Fibroblast of pulmonary artery (primary cell): ENCODE measurements at regions not wholly inside any gene's neighbourhood (a gene's known extent, or its start where the extent isn't known, plus 50 kb on each side); places are given as distances from the start of the nearest gene placed in this dataset.
A peak's percentile ranks its signal among the peaks of the same experiment; 100 is the strongest.

ENCODE experiments used
- DNase-seq: peaks from one replicate; pipeline ENCODE4 v3.0.0-alpha.2; 2010; ENCODE audit warnings: low read depth
- H3K4me3 ChIP-seq: replicated peaks from 2 replicates; pipeline ENCODE4 v1.5.1; 2011; ENCODE audit warnings: low read depth, mild to moderate bottlenecking, control low read depth, low read length, moderate library complexity
- TF ChIP-seq, protein P1 (sequence below): IDR thresholded peaks from 2 replicates; pipeline ENCODE4 v1.5.1; 2011; ENCODE audit warnings: mild to moderate bottlenecking, control low read depth, low read length, inconsistent platforms; ENCODE audit errors: missing control alignments

DNA sequence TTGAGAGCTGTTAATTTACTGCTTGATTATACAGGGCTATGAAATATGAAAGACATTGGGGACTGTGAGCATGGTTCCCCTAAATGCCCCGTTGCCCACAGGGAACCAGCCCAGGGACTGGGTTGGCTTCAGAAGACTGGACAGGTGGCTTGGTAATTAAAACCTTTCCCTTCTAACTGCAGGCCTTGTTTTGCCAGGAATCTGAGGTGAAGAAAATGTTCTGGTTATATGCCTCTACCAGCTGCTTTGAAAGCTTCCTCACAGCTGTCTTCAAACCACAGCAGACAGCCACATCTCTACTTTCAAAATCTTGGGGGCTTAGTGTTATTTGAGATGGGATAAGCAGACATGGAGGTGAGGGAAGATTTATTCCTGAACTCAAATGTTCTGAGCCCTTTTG, 153.3 kb upstream of the SPRY4 start:
- TF ChIP-seq, protein P1, sequence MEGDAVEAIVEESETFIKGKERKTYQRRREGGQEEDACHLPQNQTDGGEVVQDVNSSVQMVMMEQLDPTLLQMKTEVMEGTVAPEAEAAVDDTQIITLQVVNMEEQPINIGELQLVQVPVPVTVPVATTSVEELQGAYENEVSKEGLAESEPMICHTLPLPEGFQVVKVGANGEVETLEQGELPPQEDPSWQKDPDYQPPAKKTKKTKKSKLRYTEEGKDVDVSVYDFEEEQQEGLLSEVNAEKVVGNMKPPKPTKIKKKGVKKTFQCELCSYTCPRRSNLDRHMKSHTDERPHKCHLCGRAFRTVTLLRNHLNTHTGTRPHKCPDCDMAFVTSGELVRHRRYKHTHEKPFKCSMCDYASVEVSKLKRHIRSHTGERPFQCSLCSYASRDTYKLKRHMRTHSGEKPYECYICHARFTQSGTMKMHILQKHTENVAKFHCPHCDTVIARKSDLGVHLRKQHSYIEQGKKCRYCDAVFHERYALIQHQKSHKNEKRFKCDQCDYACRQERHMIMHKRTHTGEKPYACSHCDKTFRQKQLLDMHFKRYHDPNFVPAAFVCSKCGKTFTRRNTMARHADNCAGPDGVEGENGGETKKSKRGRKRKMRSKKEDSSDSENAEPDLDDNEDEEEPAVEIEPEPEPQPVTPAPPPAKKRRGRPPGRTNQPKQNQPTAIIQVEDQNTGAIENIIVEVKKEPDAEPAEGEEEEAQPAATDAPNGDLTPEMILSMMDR = no peak
- H3K4me3 ChIP-seq = no peak overlapping the region
- DNase-seq = no peak

DNA sequence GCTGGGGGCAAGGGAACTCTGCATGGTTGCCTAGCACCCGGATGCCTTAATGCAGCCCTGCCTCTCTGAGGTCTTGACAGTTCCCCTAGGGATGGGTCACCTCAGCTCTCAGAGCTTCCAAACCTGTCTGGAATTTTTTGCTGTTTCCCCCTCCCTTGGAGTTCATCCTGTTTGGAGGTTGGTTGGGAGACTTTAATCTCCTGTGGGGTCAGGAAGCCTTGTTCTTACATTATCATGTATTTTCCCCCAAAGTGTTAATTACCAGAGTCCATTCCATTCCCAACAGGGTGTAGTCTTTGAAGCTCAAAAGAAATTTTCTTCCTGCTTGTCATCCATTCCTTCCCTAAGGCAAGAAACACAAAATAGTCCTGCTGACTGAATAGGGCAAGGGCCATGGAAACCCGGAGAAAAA, 150.3 kb upstream of the SPRY4 start:
- no peak overlapping the region for H3K4me3 ChIP-seq
- TF ChIP-seq, protein P1 = no peak
- no peak for DNase-seq

DNA sequence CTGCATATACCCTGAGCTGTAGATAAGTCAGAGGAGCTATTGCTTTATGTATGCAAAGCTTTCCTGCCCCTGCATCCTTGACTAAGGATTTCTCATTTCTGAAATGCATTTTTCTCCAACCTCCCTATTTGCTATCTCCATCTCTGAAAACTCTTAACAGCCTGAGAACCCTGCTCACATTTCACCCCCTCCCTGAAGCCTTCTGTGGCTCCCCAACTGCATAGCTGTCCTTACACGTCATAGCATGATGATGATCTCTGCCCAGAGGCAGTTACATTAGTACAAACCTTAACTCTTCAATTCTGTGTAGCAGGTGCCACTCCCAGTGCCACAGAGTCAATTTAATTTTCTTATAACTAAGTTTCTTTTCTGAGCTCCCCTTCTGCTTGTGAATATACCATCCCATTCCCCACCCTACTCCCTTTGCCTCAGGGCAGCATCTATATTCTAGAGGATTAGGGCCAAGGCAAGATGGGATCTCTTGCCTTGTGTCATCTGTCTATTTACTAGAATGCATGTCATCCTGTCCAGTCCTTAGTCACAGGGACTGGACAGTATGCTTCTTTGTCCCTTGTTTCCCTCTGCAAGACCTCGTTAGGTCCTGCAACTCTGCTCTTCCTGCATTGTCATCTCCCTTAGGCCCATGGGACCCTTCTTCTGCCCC, 149.7 kb upstream of the SPRY4 start:
- DNase-seq = no peak
- no peak overlapping the region for H3K4me3 ChIP-seq
- TF ChIP-seq, protein P1 = no peak

DNA sequence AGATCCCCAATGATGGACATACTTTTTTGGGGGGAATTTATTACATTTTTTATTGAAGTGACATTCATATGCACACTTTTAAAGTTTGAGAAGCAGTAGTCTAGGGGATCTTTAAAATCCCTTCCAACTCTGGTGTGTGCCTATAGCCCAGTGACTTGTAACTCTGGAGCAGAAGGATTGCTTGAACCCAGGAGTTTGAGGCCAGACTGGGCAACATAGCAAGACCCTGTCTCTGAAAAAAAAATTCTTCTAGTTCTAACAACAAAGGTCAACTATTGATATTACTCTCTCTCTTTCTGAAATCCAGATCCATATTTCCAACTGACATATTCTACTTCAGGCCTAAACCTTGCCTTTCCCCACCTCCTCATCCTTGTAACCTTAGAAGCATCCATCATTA, 148.2 kb upstream of the SPRY4 start:
- TF ChIP-seq, protein P1 = no peak

GRCh38 chr5:142472306-142472951, 147.6 kb upstream of the SPRY4 start:
- peak; percentile 91 for DNase-seq

More for the DNA sequence above, 148.2 kb upstream of the SPRY4 start:
- DNase-seq = no peak
- H3K4me3 ChIP-seq = no peak overlapping the region

DNA sequence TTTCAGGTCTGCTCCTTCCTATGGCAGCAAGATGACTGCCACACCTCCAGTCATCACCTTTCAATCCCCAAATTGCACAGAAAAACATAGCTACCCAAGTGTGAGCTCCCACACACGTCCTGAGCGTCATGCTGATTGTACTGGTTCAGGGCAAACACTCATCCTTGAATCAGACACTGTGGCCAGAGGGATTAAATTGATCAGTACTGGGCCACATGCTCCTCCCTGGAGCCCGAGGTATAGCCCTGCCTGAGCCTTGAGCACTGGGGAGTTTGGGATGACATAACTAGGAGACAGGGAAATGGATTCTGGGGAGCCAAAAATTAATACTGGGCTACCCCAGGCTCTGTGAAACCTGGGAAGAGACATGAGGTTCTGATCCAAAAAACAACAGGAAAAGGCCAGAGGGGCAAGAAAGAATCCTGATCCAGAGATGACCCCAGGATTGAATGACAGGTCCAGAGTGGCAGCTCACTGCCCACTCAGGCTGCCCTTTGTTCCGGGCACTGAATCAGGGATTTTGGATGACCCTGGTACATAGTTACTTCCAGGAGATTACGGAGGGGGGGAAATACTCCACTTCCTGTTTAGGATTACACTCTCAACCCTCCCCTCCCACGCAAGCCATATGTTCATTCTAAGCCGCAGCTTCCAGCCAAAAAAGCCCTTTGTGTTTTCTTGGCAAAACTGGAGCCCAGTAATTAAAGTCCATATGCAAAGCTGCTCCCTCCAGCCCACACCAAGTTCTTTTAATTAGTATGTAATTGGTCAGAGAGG, 141.6 kb upstream of the SPRY4 start:
- TF ChIP-seq, protein P1 = no peak
- DNase-seq = peak; percentile 79
- H3K4me3 ChIP-seq = no peak overlapping the region

More at GRCh38 chr5:142472306-142472951, 147.6 kb upstream of the SPRY4 start:
- TF ChIP-seq, protein P1 = no peak
- H3K4me3 ChIP-seq = no peak overlapping the region
